ENCODE measurements at regions not wholly inside any gene's neighbourhood (a gene's known extent, or its start where the extent isn't known, plus 50 kb on each side); places are given as distances from the start of the nearest gene placed in this dataset.
"Not testable (repeated sequence)": the region's sequence is repeated elsewhere in the genome, so short reads cannot be mapped to it uniquely, and the experiment has no call there.

GRCh38 chr3:150300388-150300787, 107.7 kb upstream of the TSC22D2 start:
- no peak for DNase-seq

DNA sequence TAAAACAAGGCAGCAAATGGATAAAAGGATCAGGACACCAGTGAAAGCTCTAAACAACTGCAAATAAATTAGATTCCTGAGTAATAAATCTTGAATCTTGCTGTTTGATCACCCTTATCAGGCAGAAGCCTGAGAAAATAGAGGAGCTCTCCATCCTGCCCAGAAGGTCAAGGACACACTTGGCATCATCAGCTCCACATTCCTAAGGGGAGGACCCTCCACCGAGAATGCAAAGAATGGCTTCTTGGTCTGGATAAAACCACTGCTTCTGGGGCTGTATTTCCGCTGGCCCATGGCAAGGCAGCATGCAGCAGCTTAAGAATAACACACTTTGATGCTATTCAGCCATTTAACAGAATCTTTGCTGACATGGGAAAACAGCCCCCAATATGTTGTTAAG, 108.9 kb upstream of the TSC22D2 start:
- DNase-seq = no peak

DNA sequence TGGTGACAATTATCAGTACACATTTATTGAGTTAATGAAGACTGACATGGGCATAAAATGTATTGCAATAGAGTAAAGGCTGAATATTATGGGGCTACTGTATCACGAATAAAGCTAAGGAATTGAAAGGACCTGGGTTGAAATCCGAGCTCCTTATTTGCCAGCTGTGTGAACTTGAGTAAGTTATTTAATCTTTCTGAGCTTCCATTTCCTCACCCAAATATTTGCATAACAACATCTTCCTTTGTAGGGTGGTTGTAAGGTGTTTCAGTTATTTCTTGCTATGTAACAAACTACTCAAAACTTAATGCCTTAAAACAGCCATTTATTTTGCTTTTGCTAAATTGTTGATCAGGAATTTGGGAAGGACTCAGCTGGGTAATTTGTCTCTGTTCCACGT, 111.1 kb upstream of the TSC22D2 start:
- DNase-seq = no peak

DNA sequence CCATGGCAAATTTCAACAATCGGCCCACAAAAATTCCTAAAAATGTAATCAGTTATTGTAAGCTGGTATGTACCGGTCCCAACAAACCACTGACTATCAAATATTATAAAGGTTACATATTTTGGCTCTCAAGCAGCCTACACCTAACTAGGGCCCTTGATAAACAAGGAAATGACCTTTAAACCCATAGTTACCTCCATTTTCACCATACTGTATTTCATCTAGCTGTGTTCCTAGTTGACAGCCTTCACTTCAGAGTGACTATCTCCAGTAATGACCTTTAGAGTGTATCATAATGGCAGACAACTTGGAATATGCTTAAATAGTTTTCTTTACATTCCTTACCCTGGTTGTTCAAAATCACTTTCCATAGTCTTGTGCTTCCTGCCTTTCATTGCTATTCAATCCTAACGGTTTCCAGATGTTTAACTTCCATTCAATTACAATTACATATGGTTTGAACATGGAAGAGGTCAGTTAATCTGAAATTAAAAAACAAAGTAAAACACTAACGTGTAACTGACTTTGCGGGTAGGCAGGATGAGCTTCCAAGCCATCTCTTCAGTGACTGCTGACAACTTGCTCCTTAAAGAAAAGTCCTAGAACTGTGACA, 111.9 kb upstream of the TSC22D2 start:
- no peak for DNase-seq

- no peak for DNase-seq
Measured at GRCh38 chr3:150293401-150294001, 114.6 kb upstream of the TSC22D2 start.

GRCh38 chr3:150292891-150293290, 115.2 kb upstream of the TSC22D2 start:
- no peak for DNase-seq

DNA sequence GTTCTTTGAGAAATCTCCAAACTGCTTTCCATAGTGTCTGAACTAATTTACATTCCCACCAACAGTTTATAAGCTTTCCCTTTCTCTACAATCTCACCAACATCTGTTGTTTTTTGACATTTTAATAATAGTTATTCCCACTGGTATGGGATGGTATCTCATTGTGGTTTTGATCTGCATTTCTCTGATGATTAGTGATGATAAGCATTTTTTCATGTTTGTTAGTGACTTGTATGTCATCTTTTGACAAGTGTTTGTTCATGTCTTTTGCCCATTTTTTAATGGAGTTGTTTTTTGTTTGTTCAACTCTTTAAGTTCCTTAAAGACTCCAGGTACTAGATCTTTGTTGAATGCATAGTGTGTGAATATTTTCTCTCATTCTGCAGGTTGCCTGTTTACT, 116.6 kb upstream of the TSC22D2 start:
- DNase-seq = no peak

GRCh38 chr3:150286390-150287147, 121.5 kb upstream of the TSC22D2 start:
- no peak for DNase-seq

DNA sequence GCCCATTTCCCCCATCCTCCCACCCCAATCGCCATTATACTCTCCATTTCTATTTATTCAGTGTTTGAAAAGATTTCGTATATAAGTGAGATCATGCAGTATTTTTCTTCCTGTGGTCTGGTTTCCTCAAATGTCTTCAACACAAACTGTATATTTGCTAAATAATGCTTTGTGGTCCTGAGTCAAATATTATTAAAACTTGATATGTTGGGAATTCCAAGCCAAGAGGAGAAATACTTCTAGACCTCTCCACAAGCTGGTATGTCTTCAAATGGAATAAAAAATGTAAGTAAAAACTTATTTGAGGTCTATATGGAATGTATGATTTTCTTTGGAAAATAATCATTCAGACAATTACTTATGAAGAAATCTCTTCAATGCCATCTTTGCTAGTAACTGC, 122.5 kb upstream of the TSC22D2 start:
- DNase-seq = no peak

- DNase-seq = no peak
Measured at GRCh38 chr3:150278843-150279381, 129.2 kb upstream of the TSC22D2 start.

DNA sequence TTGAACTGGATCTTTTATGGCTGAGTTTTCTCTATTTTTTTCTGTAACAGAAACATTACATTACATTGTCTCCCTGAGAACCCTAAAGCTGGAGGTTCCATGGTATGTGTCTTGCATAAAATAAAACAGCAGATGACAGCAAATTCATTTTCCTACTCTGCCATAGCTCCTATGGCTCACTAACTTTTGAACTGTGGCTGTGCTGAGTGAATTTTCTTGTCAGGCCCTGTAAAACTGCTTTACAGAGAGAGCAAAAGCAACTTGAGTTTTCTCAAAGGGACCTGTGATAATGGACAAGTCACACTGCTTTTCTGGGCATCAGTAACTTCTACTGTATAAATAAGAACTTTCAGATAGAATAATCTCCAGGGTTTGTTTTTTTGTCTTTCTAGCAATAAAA, 129.9 kb upstream of the TSC22D2 start:
- DNase-seq = no peak

- DNase-seq = no peak
Measured at GRCh38 chr3:150277444-150277843, 130.7 kb upstream of the TSC22D2 start.

DNA sequence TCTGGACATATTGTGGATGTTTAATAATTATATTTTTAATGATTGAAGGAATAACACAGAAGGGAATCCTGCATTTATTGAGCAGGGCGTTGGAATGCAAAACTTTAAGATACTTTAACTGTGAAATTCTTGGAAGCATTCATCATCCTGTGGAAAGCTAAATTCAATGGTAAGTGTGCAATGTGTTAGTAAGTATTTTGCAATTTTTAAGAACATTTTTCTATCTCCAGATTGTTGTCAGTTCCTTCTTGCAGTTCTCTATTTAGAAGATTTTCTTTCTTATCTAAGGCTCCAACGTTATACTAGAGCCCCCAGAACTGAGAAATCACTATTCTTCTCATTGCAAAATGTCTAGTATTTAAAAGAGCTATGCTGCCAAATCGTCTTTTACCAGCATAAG, 132.2 kb upstream of the TSC22D2 start:
- DNase-seq = no peak

GRCh38 chr3:150274372-150274771, 133.7 kb upstream of the TSC22D2 start:
- DNase-seq = no peak

GRCh38 chr3:150273396-150273795, 134.7 kb upstream of the TSC22D2 start:
- DNase-seq = no peak

DNA sequence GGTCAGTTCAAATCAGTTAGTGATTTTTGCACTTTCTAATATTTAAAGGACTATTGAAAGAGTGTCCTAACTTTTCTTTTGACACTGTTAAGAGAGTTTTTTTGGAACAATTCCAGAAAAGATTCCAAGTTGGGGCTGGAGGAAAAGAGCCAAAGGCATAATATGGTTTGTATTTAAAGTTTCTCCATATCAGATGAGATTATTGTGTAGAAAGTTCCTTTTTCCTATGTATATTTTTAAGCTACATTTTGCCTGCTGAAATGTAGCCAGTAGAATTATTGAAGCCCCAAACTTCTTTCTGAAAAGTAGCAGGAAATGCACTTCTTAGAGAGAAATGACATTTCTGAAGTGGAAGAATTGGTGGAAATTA, 136.5 kb upstream of the TSC22D2 start:
- no peak for DNase-seq

DNA sequence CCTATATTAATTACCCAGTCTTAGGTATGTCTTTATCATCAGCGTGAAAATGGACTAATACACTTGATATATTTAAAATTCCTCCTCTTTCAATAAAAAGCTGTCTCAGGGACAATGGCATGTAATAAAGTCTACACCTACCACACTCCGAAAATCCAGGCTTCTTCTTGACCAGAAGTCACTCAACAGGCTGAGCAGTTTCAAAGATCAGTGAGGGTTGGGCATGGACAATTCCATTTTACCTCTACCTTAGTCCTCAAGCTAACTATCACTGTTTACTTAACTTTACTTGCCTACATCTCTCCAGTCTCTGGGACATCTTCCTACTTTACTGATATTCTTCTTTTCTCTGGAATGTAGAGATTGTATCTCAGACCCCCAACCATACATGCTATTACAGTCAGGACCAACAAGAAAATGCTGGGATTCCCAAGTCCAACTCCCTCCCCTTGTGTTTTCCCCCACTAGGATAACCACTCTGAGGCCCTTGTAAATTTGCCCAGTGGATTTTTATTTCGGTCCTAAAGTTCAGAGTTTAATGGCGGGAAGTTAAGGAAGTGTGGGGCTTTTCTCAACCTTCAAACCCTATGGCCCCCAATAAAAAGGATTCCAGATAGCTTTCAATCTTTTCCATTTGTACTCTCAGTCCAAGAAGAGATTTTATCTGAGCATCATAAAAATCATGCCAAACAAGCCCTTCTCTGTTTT, 137.1 kb upstream of the TSC22D2 start:
- no peak for DNase-seq

DNA sequence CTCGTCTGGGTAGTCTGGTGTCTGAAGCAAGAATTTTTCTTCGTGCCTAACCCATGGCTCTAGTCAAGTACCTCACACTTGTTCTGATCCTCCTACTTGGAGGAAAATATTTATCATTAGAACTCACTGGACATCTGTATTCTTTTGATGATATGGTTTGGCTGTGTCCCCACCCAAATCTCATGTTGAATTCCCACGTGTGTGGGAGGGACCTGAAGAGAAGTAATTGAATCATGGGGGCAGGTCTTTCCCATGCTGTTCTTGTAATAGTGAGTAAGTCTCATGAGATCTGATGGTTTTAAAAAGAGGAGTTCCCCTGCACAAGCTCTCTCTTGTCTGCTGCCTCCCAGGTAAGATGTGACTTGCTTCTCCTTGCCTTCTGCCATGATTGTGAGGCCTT, 137.7 kb upstream of the TSC22D2 start:
- DNase-seq = not testable (repeated sequence)

DNA sequence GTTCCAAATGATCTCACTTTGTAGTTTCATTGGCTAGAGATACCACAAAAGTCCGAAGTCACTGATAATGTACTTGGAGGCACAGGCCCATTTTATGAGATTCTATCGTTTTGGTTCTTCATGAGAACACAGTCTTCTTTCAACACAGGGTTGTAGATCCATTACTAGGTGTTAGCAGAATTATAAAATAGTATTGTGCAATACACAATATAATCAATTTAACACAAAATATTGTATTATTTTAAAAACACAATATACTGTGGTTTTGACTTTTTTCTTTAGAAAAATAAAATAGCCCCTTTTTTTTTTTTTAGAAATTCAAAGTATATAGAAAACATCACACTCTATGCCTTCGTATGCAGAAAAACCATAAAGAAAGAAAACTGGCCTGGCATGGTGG, 138.6 kb upstream of the TSC22D2 start:
- DNase-seq = no peak

DNA sequence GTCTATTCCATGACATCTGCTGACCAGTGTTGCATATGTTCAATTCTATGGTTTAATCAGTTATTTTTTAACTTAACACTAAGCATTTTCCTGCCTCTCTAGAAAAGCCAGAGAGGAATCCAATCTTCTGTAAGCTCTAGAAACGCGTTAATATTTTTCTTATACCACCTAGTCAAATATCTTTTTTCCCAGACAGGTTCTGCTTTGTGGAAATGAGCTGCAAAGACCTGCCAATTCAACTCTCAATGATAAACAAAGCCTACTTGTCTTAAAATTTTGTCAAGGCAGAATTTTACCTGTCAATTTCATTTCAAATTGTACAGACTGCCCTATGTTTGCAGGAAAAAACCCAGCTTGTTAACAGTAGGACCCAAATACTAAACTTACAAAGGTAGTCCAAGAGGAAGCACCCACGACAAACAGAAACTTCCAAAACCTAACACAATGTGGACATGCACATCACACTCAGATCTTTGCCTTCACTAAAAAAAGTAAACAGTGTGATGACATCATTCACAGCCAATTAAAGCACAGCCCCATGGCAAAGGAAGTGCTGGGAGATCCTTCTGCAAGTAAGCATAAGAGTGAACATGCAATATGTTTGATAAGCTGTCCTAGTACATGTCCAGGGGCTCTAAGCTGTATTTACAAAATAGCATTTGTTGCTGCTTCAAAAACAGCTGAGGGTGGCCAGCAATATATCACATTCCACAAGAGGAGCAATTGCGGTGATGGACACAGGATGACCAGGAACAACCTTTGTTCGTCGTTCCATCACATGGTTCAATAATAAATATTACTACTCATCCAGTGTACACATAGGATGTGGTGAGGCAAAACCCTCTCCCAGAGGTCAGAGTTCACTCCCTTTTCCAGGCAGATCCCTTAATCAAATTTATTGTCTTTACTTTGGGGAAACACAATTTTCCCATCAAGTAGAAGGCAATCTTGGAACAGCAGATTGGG, 139.4 kb upstream of the TSC22D2 start:
- DNase-seq = no peak

DNA sequence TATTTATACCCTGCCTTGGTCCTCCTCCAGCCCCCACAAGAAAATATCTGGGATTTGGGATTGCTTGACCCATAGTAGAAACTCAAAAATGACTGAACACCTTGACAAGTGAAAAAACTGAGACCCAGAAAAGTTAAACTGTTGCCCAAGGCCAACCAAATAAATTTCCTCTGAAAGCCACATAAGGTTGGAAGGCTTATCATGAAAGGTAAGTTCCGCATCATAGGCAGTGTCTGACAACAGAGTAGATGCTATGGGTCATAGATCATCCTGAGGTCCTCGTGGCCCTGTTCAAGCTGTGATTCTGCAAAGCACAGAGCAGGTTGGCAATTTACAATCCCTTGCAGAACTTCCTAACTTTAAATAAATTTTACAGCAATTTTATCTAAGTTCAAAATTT, 140.8 kb upstream of the TSC22D2 start:
- no peak for DNase-seq

DNA sequence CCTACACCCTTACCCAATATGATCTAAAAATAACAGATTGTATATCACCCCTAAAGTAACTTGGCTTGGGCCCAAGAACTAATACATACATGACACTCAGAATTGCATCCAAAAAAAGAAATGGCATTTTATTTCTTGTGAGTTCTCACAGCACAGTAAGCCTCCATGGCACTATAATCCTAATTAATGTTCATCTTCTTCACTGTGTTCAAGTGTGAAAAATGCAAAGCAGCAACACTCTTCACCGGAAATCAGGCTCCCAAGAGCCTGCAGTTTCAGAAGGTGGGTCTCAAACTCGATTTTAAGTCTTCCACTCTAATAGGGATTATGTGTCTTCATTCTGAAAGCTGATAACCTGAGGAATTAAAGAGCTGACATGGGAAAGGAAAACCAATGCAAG, 142.8 kb upstream of the TSC22D2 start:
- DNase-seq = no peak

All from T1000 (cell line).